GM12874 (cell line): ENCODE measurements at regions not wholly inside any gene's neighbourhood (a gene's known extent, or its start where the extent isn't known, plus 50 kb on each side); places are given as distances from the start of the nearest gene placed in this dataset.

Source experiments
- TF ChIP-seq, protein P1 (sequence below): IDR thresholded peaks from 2 replicates; pipeline ENCODE4 v1.5.1; 2011; ENCODE audit warnings: low read depth, mild to moderate bottlenecking, control low read depth, low read length, moderate library complexity; ENCODE audit not compliant: insufficient read depth

DNA sequence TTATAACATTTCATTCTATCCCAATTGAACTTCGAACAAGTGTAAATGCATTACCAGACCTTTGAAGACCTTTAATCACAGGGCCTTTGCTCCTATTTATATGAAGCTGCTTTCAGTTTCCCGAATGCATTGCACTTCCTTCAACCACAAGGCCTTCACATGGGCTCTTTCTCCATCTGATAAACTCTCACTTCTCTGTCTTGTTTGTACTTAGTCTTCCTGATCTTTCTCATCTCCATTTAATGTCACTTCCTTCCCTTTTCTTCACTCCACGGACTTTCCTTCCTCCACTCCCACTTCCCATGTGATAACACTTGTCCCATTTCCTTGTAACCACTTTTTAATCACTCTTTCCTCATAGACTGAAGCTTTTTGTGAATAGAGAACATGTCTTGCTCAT lies 74.3 kb upstream of the TNC start:
- TF ChIP-seq, protein P1, sequence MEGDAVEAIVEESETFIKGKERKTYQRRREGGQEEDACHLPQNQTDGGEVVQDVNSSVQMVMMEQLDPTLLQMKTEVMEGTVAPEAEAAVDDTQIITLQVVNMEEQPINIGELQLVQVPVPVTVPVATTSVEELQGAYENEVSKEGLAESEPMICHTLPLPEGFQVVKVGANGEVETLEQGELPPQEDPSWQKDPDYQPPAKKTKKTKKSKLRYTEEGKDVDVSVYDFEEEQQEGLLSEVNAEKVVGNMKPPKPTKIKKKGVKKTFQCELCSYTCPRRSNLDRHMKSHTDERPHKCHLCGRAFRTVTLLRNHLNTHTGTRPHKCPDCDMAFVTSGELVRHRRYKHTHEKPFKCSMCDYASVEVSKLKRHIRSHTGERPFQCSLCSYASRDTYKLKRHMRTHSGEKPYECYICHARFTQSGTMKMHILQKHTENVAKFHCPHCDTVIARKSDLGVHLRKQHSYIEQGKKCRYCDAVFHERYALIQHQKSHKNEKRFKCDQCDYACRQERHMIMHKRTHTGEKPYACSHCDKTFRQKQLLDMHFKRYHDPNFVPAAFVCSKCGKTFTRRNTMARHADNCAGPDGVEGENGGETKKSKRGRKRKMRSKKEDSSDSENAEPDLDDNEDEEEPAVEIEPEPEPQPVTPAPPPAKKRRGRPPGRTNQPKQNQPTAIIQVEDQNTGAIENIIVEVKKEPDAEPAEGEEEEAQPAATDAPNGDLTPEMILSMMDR: no peak

DNA sequence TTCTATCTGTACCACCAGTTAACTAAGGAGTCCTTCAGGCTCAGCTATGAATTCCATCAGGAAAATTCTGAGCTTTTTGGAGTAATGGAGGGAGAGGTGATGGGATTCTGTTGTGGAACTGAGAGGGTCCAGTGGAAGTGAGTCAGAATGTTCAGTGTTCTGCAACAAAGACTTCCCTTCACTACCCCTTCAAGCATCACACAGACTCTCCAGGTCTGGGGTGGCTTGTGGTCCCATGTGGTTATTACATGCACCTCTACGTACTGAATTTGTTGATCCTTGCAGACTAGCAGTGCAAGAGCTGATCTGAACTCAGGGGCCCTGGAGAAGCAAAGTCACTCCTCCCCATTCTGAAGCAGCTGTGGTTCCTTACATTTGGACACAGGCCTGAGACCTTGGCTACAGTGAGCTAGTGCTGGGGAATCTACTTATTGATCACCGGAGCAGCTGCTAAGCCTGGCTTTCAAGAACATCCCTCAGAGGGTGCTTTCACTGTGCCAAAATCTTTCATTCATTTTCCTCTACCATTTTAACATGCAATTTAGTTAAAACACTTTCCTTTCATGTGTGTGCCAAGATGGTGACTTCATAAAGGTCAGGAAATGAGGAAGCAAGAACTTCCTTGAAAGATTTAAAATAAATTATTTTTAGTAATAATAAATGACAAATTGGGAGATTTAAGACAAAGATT lies 75.0 kb upstream of the TNC start:
- TF ChIP-seq, protein P1: no peak

DNA sequence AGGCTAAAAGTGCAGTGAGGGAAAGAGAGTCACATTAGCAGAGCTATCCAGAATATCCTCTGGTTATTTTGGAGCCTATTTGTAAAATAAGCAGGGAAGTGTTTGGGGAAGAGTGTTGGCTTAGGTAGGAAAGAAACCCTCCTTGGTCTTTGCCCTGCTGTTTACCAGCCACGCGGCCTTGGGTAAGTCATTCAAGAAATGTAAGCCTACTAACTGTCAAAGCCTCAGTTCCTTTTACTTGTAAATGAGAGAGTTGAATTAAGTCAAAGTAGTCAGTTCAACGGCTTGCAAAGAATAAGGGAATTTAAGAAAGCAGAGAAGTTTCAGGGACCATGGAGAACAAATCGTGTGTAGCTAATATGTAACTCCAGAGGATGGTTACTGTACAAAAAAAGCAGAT lies 75.8 kb upstream of the TNC start:
- TF ChIP-seq, protein P1: no peak

DNA sequence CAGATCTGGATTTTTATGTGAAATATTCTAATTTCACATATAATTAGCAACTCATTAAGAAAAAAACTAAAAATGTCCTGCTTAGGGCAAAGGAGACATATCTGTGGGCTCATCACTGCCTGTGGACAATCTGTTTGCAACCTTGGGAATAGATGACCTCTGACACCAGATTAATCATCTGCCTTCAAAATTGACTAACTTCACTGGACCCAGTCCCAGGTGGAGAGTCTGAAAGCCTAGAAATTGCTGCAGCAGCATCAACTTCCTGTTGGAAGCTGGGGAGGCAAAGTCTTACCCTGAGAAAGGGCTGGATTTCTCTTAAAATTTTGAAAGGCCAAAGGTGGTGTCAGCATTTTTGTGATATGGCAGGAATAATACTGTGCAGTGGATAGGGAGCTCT lies 76.3 kb upstream of the TNC start:
- TF ChIP-seq, protein P1: no peak

DNA sequence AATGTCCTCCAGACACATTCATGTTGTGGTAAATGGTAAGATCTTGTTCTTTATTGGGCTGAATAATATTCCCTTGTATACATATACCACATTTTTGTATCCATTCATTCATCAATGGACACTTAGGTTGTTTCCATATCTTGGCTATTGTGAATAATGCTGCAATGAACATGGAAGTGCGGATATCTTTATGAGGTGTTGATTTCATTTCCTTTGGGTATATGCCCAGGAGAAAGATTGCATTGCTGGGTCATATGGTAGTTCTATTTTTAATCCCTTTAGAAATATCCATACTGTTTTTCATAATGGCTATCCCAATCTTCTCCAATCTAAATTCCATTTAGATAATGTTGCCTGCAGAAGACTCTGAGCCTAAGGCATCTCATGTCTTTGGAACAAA lies 78.0 kb upstream of the TNC start:
- TF ChIP-seq, protein P1: no peak

DNA sequence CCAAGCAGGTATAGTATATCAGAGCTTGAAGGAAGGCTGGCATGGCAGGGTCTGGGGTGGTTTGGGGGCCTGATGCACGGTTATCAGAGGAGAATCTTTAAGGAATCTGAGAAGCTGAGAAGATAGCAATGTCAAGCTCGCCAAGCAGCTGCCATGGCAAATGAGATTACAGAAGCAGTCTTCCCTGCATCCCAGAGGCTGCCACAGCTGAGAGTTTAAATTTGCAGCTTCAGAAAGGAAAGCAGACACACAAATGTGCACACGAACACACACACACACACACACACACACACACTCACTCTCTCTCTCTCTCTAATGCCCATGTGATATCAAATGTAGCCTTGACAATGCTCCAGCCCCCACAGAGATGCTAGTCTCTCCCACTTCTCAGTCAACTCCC lies 79.0 kb upstream of the TNC start:
- TF ChIP-seq, protein P1: no peak

DNA sequence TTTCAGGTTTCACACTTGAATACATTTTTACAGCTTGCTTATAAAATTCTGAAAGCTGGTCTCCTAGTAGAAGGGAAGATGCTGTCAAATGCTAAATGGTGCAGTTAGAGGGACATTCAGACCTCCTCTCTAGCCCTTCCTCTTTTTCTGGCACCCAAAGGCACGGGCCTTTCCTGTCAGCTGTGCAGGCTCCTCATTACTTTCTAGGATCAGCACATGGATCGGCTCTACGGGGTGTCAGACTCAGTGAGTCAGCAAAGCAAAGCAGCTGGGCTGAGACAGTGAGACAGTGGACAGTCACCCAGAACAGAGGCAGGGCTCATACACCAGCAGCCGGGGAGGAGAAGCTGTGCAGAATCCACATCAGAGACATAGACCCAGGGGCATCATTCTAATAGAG lies 80.0 kb upstream of the TNC start:
- TF ChIP-seq, protein P1: no peak
